22Rv1 (cell line): ENCODE measurements at regions not wholly inside any gene's neighbourhood (a gene's known extent, or its start where the extent isn't known, plus 50 kb on each side); places are given as distances from the start of the nearest gene placed in this dataset.

Experiments
- H3K27ac ChIP-seq: fragments of 450-650 bp; 2 replicates; pipeline ENCODE4 v1.5.1; 2017
- ZFX ChIP-seq: fragments of 450-650 bp; IDR thresholded peaks from 2 replicates; pipeline ENCODE4 v1.6.1; 2017; ENCODE audit warnings: antibody characterized with exemption, borderline replicate concordance
- TF ChIP-seq, protein P1 (sequence below): fragments of 450-650 bp; IDR thresholded peaks from 2 replicates; pipeline ENCODE4 v1.5.1; 2017; ENCODE audit warnings: mild to moderate bottlenecking

DNA sequence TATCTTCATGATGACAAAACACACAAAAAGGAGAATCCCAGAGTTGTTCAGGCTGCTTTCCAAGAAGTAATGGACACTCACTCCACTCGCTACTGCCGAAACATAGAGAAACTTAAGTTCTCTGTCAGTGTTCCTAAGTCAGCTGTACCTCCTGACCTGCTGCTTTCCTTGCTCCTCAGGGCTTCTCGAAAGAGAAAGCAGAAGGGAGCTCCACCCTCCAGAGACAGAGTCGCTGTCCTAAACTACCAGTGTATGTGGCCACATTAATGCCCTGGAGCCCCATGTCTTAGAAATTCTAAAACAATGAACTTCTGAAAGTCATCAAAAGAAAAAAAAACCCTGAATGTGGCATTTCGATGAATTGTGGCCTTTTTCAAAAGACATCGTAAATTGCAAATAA lies 390.8 kb upstream of the MON1B start:
- TF ChIP-seq, protein P1, sequence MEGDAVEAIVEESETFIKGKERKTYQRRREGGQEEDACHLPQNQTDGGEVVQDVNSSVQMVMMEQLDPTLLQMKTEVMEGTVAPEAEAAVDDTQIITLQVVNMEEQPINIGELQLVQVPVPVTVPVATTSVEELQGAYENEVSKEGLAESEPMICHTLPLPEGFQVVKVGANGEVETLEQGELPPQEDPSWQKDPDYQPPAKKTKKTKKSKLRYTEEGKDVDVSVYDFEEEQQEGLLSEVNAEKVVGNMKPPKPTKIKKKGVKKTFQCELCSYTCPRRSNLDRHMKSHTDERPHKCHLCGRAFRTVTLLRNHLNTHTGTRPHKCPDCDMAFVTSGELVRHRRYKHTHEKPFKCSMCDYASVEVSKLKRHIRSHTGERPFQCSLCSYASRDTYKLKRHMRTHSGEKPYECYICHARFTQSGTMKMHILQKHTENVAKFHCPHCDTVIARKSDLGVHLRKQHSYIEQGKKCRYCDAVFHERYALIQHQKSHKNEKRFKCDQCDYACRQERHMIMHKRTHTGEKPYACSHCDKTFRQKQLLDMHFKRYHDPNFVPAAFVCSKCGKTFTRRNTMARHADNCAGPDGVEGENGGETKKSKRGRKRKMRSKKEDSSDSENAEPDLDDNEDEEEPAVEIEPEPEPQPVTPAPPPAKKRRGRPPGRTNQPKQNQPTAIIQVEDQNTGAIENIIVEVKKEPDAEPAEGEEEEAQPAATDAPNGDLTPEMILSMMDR: no peak
- no peak for TF ChIP-seq ZFX
- no peak overlapping the region for H3K27ac ChIP-seq

DNA sequence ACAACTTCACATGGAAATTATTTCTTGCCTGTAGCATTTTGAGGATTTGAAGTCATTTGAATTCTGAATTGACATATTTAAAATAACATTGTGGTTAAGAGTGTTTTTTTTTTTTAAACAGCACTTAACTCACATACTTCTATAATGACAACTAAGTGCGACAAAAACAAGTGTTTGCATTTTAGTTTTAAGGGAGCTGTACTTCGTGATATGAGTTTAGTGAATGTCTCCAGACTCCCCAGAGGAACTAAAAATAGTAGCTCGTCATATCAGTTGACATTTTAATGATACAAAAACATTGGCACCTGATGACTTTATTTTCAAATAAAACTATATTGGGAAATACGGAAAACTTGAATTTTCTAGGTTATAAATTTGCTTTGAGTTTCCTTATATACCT lies 389.6 kb upstream of the MON1B start:
- TF ChIP-seq ZFX: no peak
- TF ChIP-seq, protein P1: no peak
- H3K27ac ChIP-seq: no peak overlapping the region

DNA sequence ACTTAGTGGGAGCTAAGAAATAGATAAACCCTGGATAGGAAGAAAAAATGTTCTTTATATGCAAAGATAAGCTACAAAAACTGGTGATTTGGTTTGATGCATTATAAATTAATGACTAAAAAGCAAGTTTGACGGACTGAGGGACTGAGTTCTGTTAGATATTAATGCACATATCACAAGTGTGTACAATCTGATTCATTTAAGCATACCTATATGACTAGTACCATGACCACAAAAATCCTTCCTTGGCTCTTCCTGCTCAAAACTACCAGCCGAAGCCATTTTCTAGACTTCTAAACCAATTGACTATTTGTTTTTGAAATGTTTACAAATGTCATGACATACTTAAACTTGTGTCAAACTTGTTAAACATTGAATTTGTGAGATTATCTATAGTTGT lies 374.5 kb upstream of the MON1B start:
- H3K27ac ChIP-seq: no peak overlapping the region
- TF ChIP-seq, protein P1: no peak
- no peak for TF ChIP-seq ZFX

DNA sequence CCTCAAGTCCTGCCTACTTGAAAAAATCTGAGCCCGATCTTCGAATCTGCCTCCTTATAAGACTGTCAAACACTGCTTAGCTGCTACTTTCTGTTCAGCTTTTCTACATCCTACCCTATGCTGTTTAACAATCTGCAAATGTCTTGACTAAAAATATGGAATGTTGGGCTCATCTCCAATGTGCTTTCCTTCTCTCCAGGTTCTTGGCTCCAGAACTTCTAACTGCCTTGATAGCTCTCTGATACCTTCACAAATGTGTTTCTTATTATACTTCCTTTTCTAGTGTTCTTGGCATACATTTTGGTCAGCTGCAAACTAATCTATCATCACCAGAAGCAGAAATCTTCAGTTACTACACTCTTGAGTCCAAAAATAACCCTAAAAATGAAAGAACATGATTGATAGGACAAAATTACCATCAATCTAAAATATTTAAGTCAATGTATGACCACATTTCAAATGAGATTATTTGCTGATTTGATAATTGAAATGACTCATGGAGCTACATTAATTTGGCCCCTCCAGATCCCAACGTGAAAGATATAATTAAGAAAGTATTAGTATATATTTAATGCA lies 372.3 kb upstream of the MON1B start:
- no peak overlapping the region for H3K27ac ChIP-seq
- no peak for TF ChIP-seq ZFX
- TF ChIP-seq, protein P1: no peak

DNA sequence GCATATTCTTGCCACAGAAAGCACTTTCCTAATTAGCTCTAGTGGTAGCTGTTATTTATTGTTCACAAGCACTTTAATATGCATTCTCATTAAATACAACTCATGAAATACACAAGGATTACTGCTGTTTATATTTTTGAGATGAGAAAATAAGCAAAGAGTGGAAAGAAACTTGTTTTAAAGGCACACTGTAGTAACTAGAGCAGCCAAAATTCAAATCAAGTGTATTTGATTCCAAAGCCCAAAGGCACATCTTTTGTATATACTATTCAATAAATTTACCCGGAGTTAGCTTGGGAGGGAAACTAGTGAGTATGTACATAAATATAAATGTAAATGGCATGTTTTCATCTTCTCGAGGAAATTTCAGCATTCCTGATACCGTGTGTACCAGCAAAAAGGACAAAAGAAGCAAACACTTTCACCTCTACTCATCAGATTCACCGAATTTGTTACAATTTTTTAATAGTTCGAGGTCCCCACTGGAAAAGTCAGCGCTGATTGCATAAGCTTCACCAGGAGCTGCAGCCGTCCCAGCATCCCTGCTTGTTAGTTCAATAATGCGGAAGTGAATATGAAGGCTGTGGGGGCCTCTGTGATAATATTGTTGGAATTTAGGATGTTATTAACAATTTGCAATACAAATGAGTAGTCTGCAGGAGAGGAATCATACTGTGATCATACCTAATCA lies 371.6 kb upstream of the MON1B start:
- no peak for TF ChIP-seq ZFX
- TF ChIP-seq, protein P1: no peak
- H3K27ac ChIP-seq: no peak overlapping the region

DNA sequence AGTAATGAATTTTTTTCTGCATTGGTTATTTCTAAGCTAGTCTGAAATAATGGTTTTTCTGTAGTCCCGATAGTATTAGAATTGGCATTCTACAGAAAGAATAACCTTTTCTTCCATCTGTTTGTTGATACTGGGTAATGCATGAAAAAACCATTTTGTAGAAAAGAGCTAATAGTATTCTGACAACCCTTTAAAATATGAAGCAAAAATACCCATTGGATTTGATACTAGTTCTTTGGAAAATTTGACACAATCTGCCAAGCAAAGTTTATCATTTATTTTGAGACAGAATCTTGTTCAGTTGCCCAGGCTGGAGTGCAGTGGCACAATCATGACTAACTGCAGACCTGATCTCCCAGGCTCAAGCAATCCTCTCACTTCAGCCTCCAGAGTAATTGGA lies 366.8 kb upstream of the MON1B start:
- no peak overlapping the region for H3K27ac ChIP-seq
- no peak for TF ChIP-seq ZFX
- TF ChIP-seq, protein P1: no peak

DNA sequence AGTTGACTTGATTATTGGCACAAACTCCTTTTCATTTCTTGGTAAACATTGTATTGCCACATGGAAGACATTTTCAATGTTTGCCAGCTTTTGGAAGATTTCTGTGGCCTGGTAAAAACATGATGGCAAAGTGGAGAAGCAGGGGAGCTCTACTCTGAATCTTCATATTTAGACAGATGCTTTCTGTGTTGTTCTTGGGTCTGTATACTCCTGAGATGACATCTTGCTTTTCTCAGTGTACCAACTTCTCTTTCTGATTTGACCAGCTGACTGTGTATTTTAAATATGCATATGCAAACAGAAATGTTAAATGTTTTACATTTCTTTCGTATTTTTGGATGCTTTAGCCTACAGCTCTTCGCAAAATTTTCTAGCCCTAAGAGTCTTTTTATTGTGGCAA lies 366.2 kb upstream of the MON1B start:
- H3K27ac ChIP-seq: no peak overlapping the region
- TF ChIP-seq ZFX: no peak
- TF ChIP-seq, protein P1: no peak
